BJ (cell line): ENCODE measurements at regions not wholly inside any gene's neighbourhood (a gene's known extent, or its start where the extent isn't known, plus 50 kb on each side); places are given as distances from the start of the nearest gene placed in this dataset.

Source experiments
- CTCF ChIA-PET: fragments of 350-600 bp; formaldehyde crosslinking; extraction: SDS; loops from one replicate; lab custom pipeline; 2021; ENCODE audit warnings: antibody characterized with exemption, inconsistent platforms; lab: Yijun Ruan, JAX
- POLR2A ChIA-PET: fragments of 300-600 bp; sonication (Branson Sonifier 250); formaldehyde crosslinking; extraction: SDS; loops from one replicate; lab custom pipeline; 2021; ENCODE audit warnings: antibody characterized with exemption; lab: Charles Lee
- DNase-seq: peaks from one replicate; pipeline ENCODE4 v3.0.0-alpha.2; 2011; ENCODE audit warnings: low read depth
- H3K27me3 ChIP-seq: 2 replicates; pipeline ENCODE4 v1.6.0; 2011; ENCODE audit warnings: low read length; ENCODE audit not compliant: control insufficient read depth, insufficient read depth
- H3K36me3 ChIP-seq: 2 replicates; pipeline ENCODE4 v1.5.1; 2011; ENCODE audit warnings: low read length; ENCODE audit not compliant: control insufficient read depth, insufficient read depth
- H3K4me3 ChIP-seq: 2 replicates; pipeline ENCODE4 v1.5.1; 2011; ENCODE audit warnings: low read depth, mild to moderate bottlenecking, control low read depth, low read length
- CTCF ChIP-seq: IDR thresholded peaks from 2 replicates; pipeline ENCODE4 v1.5.1; 2011; ENCODE audit warnings: low read depth, mild to moderate bottlenecking, control low read depth, inconsistent platforms, low read length, moderate library complexity; ENCODE audit not compliant: insufficient read depth

- Histone ChIP-seq H3K4me3 (no peak overlapping the region), H3K27me3 (no peaks in the 10 kb centered on the region), H3K36me3 (no peaks in the 10 kb centered on the region)
- ChIA-PET CTCF (no interaction called here), POLR2A (no interaction called here)
- TF ChIP-seq CTCF = no peak
- no peak for DNase-seq
These were observed 243.2 kb upstream of the BMP2 start for GRCh38 chr20:6524305-6524704.

GRCh38 chr20:6519556-6519955, 247.9 kb upstream of the BMP2 start:
- CTCF ChIA-PET = no interaction called here
- POLR2A ChIA-PET = no interaction called here

GRCh38 chr20:6515261-6515660, 252.2 kb upstream of the BMP2 start:
- Histone ChIP-seq H3K4me3 (no peak overlapping the region), H3K27me3 (no peaks in the 10 kb centered on the region; the same call in 1 of the 2 replicates), H3K36me3 (no peaks in the 10 kb centered on the region)
- no peak for TF ChIP-seq CTCF
- DNase-seq = no peak
- POLR2A ChIA-PET = no interaction called here
- CTCF ChIA-PET = interaction anchor here (1.2 kb wide), 1 partner anchor 19 kb away, joined by 3 read pairs; no protein-coding TSS in a partner anchor

More at GRCh38 chr20:6519556-6519955, 247.9 kb upstream of the BMP2 start:
- no peak for DNase-seq
- Histone ChIP-seq H3K4me3 (no peak overlapping the region), H3K36me3 (no peaks in the 10 kb centered on the region), H3K27me3 (no peaks in the 10 kb centered on the region; the same call in 1 of the 2 replicates)
- no peak for TF ChIP-seq CTCF

- POLR2A ChIA-PET = no interaction called here
- no peaks in the 10 kb centered on the region; the same call in 1 of the 2 replicates for H3K27me3 ChIP-seq
- H3K36me3 ChIP-seq = no peaks in the 10 kb centered on the region
- CTCF ChIA-PET = no interaction called here
- no peak for DNase-seq
- no peak for TF ChIP-seq CTCF
- H3K4me3 ChIP-seq = no peak overlapping the region
These were observed 253.9 kb upstream of the BMP2 start for GRCh38 chr20:6513599-6513998.

- CTCF ChIA-PET = no interaction called here
- POLR2A ChIA-PET = no interaction called here
These were observed 258.1 kb upstream of the BMP2 start for GRCh38 chr20:6509374-6509773.

More at GRCh38 chr20:6509374-6509773, 258.1 kb upstream of the BMP2 start:
- no peak for TF ChIP-seq CTCF
- no peak overlapping the region for H3K4me3 ChIP-seq
- no peaks in the 10 kb centered on the region for H3K36me3 ChIP-seq
- H3K27me3 ChIP-seq = no peaks in the 10 kb centered on the region
- DNase-seq = no peak
